Glutamatergic neuron (in vitro differentiated cells): ENCODE measurements at regions not wholly inside any gene's neighbourhood (a gene's known extent, or its start where the extent isn't known, plus 50 kb on each side); places are given as distances from the start of the nearest gene placed in this dataset.

ENCODE experiments used
- DNase-seq: peaks from one replicate; pipeline ENCODE4 v3.0.0; 2022
- H3K27ac Mint-ChIP-seq: one replicate; pipeline ENCODE4 v1.8.0; 2020; ENCODE audit warnings: mild to moderate bottlenecking, mixed read lengths, inconsistent platforms; ENCODE audit not compliant: unreplicated experiment
- H3K27me3 Mint-ChIP-seq: one replicate; pipeline ENCODE4 v1.8.0; 2020; ENCODE audit warnings: mild to moderate bottlenecking, moderate library complexity, mixed read lengths, inconsistent platforms; ENCODE audit not compliant: unreplicated experiment
- H3K36me3 Mint-ChIP-seq: one replicate; pipeline ENCODE4 v1.8.0; 2020; ENCODE audit warnings: mild to moderate bottlenecking, mixed read lengths, inconsistent platforms; ENCODE audit not compliant: unreplicated experiment
- H3K4me1 Mint-ChIP-seq: one replicate; pipeline ENCODE4 v1.8.0; 2020; ENCODE audit warnings: mild to moderate bottlenecking, low read depth, mixed read lengths, inconsistent platforms; ENCODE audit not compliant: unreplicated experiment
- H3K4me3 Mint-ChIP-seq: one replicate; pipeline ENCODE4 v1.8.0; 2020; ENCODE audit warnings: mild to moderate bottlenecking, mixed read lengths, inconsistent platforms; ENCODE audit not compliant: unreplicated experiment
- H3K9me3 Mint-ChIP-seq: one replicate; pipeline ENCODE4 v1.8.0; 2020; ENCODE audit warnings: mild to moderate bottlenecking, moderate library complexity, mixed read lengths, inconsistent platforms; ENCODE audit not compliant: unreplicated experiment
- CTCF ChIP-seq: fragments of 200-600 bp; sonication (generic); IDR thresholded peaks from one replicate; pipeline ENCODE4 v1.5.0; 2021; ENCODE audit not compliant: partially characterized antibody, unreplicated experiment

GRCh38 chr13:81139987-81140386, 799.1 kb upstream of the SPRY2 start:
- H3K27me3 Mint-ChIP-seq: peaks cover 2% of the 10 kb centered on the region
- no peaks in the 10 kb centered on the region for H3K36me3 Mint-ChIP-seq
- no peaks in the 10 kb centered on the region for H3K9me3 Mint-ChIP-seq
- H3K4me3 Mint-ChIP-seq: no peak overlapping the region
- DNase-seq: no peak
- peak overlapping the region; percentile 77 for H3K27ac Mint-ChIP-seq
- no peak for TF ChIP-seq CTCF
- peaks cover 33% of the 10 kb centered on the region for H3K4me1 Mint-ChIP-seq

- Mint-ChIP-seq H3K4me1 (peaks cover 33% of the 10 kb centered on the region), H3K4me3 (no peak overlapping the region), H3K27me3 (peaks cover 2% of the 10 kb centered on the region), H3K27ac (no peak overlapping the region), H3K9me3 (no peaks in the 10 kb centered on the region), H3K36me3 (no peaks in the 10 kb centered on the region)
- no peak for TF ChIP-seq CTCF
- DNase-seq: no peak
Measured at GRCh38 chr13:81138353-81138980, 797.5 kb upstream of the SPRY2 start.

- H3K36me3 Mint-ChIP-seq: no peaks in the 10 kb centered on the region
- no peak overlapping the region for H3K4me3 Mint-ChIP-seq
- H3K27ac Mint-ChIP-seq: no peak overlapping the region
- no peaks in the 10 kb centered on the region for H3K9me3 Mint-ChIP-seq
- no peak for DNase-seq
- H3K27me3 Mint-ChIP-seq: peaks cover 2% of the 10 kb centered on the region
- peaks cover 4% of the 10 kb centered on the region for H3K4me1 Mint-ChIP-seq
- TF ChIP-seq CTCF: no peak
Measured at GRCh38 chr13:81133066-81133465, 792.1 kb upstream of the SPRY2 start.

- Mint-ChIP-seq H3K4me1 (no peaks in the 10 kb centered on the region), H3K27ac (no peak overlapping the region), H3K9me3 (no peaks in the 10 kb centered on the region)
Measured at GRCh38 chr13:81117416-81117815, 776.5 kb upstream of the SPRY2 start.

More at GRCh38 chr13:81117416-81117815, 776.5 kb upstream of the SPRY2 start:
- DNase-seq: no peak
- Mint-ChIP-seq H3K27me3 (no peaks in the 10 kb centered on the region), H3K36me3 (no peaks in the 10 kb centered on the region), H3K4me3 (no peak overlapping the region)
- no peak for TF ChIP-seq CTCF
